HuH-7.5 (cell line): ENCODE measurements at regions not wholly inside any gene's neighbourhood (a gene's known extent, or its start where the extent isn't known, plus 50 kb on each side); places are given as distances from the start of the nearest gene placed in this dataset.
"Not testable (repeated sequence)": the region's sequence is repeated elsewhere in the genome, so short reads cannot be mapped to it uniquely, and the experiment has no call there.

Experiments used
- DNase-seq: peaks from one replicate; pipeline ENCODE4 v3.0.0; 2011; ENCODE audit warnings: low spot score

- DNase-seq, result not testable (repeated sequence)
These were observed 107.3 kb upstream of the IKBKE start for GRCh38 chr1:206362994-206363393.

- not testable (repeated sequence) for DNase-seq
These were observed 105.0 kb upstream of the IKBKE start for GRCh38 chr1:206365271-206365670.

GRCh38 chr1:206366131-206366530, 104.1 kb upstream of the IKBKE start:
- not testable (repeated sequence) for DNase-seq

GRCh38 chr1:206366772-206367171, 103.5 kb upstream of the IKBKE start:
- DNase-seq, result not testable (repeated sequence)

- not testable (repeated sequence) for DNase-seq
These were observed 102.2 kb upstream of the IKBKE start for GRCh38 chr1:206367955-206368622.

GRCh38 chr1:206374725-206375124, 95.6 kb upstream of the IKBKE start:
- not testable (repeated sequence) for DNase-seq

GRCh38 chr1:206375552-206375951, 94.7 kb upstream of the IKBKE start:
- not testable (repeated sequence) for DNase-seq

GRCh38 chr1:206378506-206378905, 91.8 kb upstream of the IKBKE start:
- not testable (repeated sequence) for DNase-seq

GRCh38 chr1:206379245-206379644, 91.0 kb upstream of the IKBKE start:
- not testable (repeated sequence) for DNase-seq

- not testable (repeated sequence) for DNase-seq
These were observed 90.0 kb upstream of the IKBKE start for GRCh38 chr1:206380163-206380790.

GRCh38 chr1:206380791-206381610, 89.3 kb upstream of the IKBKE start:
- DNase-seq, result not testable (repeated sequence)

- DNase-seq, result peak; percentile 4
These were observed 86.1 kb upstream of the IKBKE start for GRCh38 chr1:206384029-206384807.

GRCh38 chr1:206384891-206385290, 85.4 kb upstream of the IKBKE start:
- not testable (repeated sequence) for DNase-seq

- DNase-seq, result not testable (repeated sequence)
These were observed 82.6 kb upstream of the IKBKE start for GRCh38 chr1:206387631-206388030.

- DNase-seq, result not testable (repeated sequence)
These were observed 78.4 kb upstream of the IKBKE start for GRCh38 chr1:206391903-206392302.

- DNase-seq, result not testable (repeated sequence)
These were observed 72.8 kb upstream of the IKBKE start for GRCh38 chr1:206397501-206397900.

- not testable (repeated sequence) for DNase-seq
These were observed 72.0 kb upstream of the IKBKE start for GRCh38 chr1:206398261-206398660.

- DNase-seq, result not testable (repeated sequence)
These were observed 66.5 kb upstream of the IKBKE start for GRCh38 chr1:206403612-206404307.

GRCh38 chr1:206404309-206405027, 65.8 kb upstream of the IKBKE start:
- not testable (repeated sequence) for DNase-seq

- DNase-seq, result not testable (repeated sequence)
These were observed 65.0 kb upstream of the IKBKE start for GRCh38 chr1:206405282-206405681.
